ENCODE measurements at regions not wholly inside any gene's neighbourhood (a gene's known extent, or its start where the extent isn't known, plus 50 kb on each side); places are given as distances from the start of the nearest gene placed in this dataset.

GRCh38 chr4:128608006-128608405, 201.5 kb upstream of the JADE1 start:
- ChIA-PET CTCF (no interaction called here), POLR2A (interaction anchor here (0.6 kb wide), 1 partner anchor 205 kb away, joined by 3 read pairs; no protein-coding TSS in a partner anchor)
- H3K4me3 ChIP-seq (ENCODE audit: low read depth in 2 of 2, low read length in 2 of 2): no peak overlapping the region
- intact Hi-C loops (cut with micrococcal nuclease; ENCODE audit: unreplicated experiment) (no loop called here), in situ Hi-C loops (cut with HindIII; ENCODE audit: low pct_unique_long_range_greater_than_20kb, low sequenced_read_pairs) (no loop called here)
- DNase-seq (ENCODE audit: low read depth, low spot score) (no peak), ATAC-seq (no peak)
- H3K4me1 ChIP-seq (ENCODE audit: control insufficient read depth, insufficient read depth, low read length): no peaks in the 10 kb centered on the region
- H3K9me3 ChIP-seq (ENCODE audit: control insufficient read depth, insufficient read depth, low read depth, low read length): no peaks in the 10 kb centered on the region
- H3K27ac ChIP-seq (ENCODE audit: low read length): no peak overlapping the region
- TF ChIP-seq REST (IDR thresholded peaks at IDR 0.05; ENCODE audit: insufficient read depth in 1 of 2, low read depth in 2 of 2, low read length in 1 of 2): no peak
- no peak for TF ChIP-seq TCF7L2 (IDR thresholded peaks at IDR 0.05; ENCODE audit: low read depth, low read length)
- no peak for TF ChIP-seq POLR2AphosphoS5 (IDR thresholded peaks at IDR 0.05; ENCODE audit: low read depth, low read length)
- no peak for TF ChIP-seq CTCF (IDR thresholded peaks at IDR 0.05)
- no peak for TF ChIP-seq SIN3A (IDR thresholded peaks at IDR 0.05; ENCODE audit: borderline replicate concordance, insufficient read depth, low read depth, low read length)
- no TSS peak for BruUV-seq (replicated peaks)
- H3K27me3 ChIP-seq (ENCODE audit: control insufficient read depth, insufficient read depth, low read length): no peaks in the 10 kb centered on the region
- no peaks in the 10 kb centered on the region for H3K36me3 ChIP-seq (ENCODE audit: control insufficient read depth, insufficient read depth, low read length)

- ATAC-seq (no peak), DNase-seq (ENCODE audit: low read depth, low spot score) (no peak)
- CTCF ChIA-PET: no interaction called here
- Histone ChIP-seq H3K4me3 (ENCODE audit: low read depth in 2 of 2, low read length in 2 of 2) (no peak overlapping the region), H3K9me3 (ENCODE audit: control insufficient read depth, insufficient read depth, low read depth, low read length) (no peaks in the 10 kb centered on the region), H3K27me3 (ENCODE audit: control insufficient read depth, insufficient read depth, low read length) (no peaks in the 10 kb centered on the region), H3K36me3 (ENCODE audit: control insufficient read depth, insufficient read depth, low read length) (no peaks in the 10 kb centered on the region), H3K27ac (ENCODE audit: low read length) (no peak overlapping the region), H3K4me1 (ENCODE audit: control insufficient read depth, insufficient read depth, low read length) (peaks cover under 1% of the 10 kb centered on the region; the same call in 1 of the 2 replicates)
- intact Hi-C loops (cut with micrococcal nuclease; ENCODE audit: unreplicated experiment) (no loop called here), in situ Hi-C loops (cut with HindIII; ENCODE audit: low pct_unique_long_range_greater_than_20kb, low sequenced_read_pairs) (no loop called here)
- no TSS peak for BruUV-seq (replicated peaks)
- no peak for TF ChIP-seq CTCF (IDR thresholded peaks at IDR 0.05)
- no peak for TF ChIP-seq REST (IDR thresholded peaks at IDR 0.05; ENCODE audit: insufficient read depth in 1 of 2, low read depth in 2 of 2, low read length in 1 of 2)
- no peak for TF ChIP-seq TCF7L2 (IDR thresholded peaks at IDR 0.05; ENCODE audit: low read depth, low read length)
- TF ChIP-seq SIN3A (IDR thresholded peaks at IDR 0.05; ENCODE audit: borderline replicate concordance, insufficient read depth, low read depth, low read length): no peak
- TF ChIP-seq POLR2AphosphoS5 (IDR thresholded peaks at IDR 0.05; ENCODE audit: low read depth, low read length): no peak
- POLR2A ChIA-PET: no interaction called here
Measured at GRCh38 chr4:128606173-128606572, 203.3 kb upstream of the JADE1 start.
